HepG2 (cell line): ENCODE measurements at regions not wholly inside any gene's neighbourhood (a gene's known extent, or its start where the extent isn't known, plus 50 kb on each side); places are given as distances from the start of the nearest gene placed in this dataset.

Experiments used
- CCAR2 ChIP-seq: fragments of 200-400 bp; formaldehyde crosslinking; optimal IDR thresholded peaks from 2 replicates; pipeline ENCODE3; 2018; ENCODE audit warnings: low read depth, mild to moderate bottlenecking, low read length, moderate library complexity
- FOXP1 ChIP-seq, 2 experiments: fragments of 450-650 bp in 1 of 2; IDR thresholded peaks; 2 replicates each; pipeline ENCODE4 v1.6.1; 2017 to 2018; ENCODE audit warnings: antibody characterized with exemption in 1 of 2
- GMEB1 ChIP-seq: sonication (generic); formaldehyde crosslinking; IDR thresholded peaks from 2 replicates; pipeline ENCODE4 v1.5.1; 2020; ENCODE audit warnings: missing genetic modification reagents, mild to moderate bottlenecking, borderline replicate concordance
- HNF4A ChIP-seq: sonication (generic); formaldehyde crosslinking; IDR thresholded peaks from 2 replicates; pipeline ENCODE4 v1.4.0; 2020; ENCODE audit warnings: missing genetic modification reagents
- HOXD1 ChIP-seq: sonication (generic); formaldehyde crosslinking; IDR thresholded peaks from 2 replicates; pipeline ENCODE4 v1.5.0; 2020; ENCODE audit warnings: missing genetic modification reagents
- IKZF4 ChIP-seq: sonication (generic); formaldehyde crosslinking; IDR thresholded peaks from 2 replicates; pipeline ENCODE4 v1.5.1; 2020; ENCODE audit warnings: borderline replicate concordance, mild to moderate bottlenecking, low read depth, missing genetic modification reagents; ENCODE audit errors: not compliant biosample characterization
- MTA3 ChIP-seq: sonication (generic); formaldehyde crosslinking; IDR thresholded peaks from 2 replicates; pipeline ENCODE4 v1.4.0; 2020; ENCODE audit warnings: missing genetic modification reagents
- NFYC ChIP-seq: IDR thresholded peaks from 2 replicates; pipeline ENCODE4 v1.6.1; 2016; ENCODE audit warnings: missing genetic modification reagents, missing compliant biosample characterization
- PAXIP1 ChIP-seq: sonication (generic); formaldehyde crosslinking; conservative IDR thresholded peaks from 2 replicates; pipeline ENCODE4 v1.4.0; 2020; ENCODE audit warnings: mild to moderate bottlenecking, missing genetic modification reagents, moderate library complexity
- RFXANK ChIP-seq: IDR thresholded peaks from 2 replicates; pipeline ENCODE4 v1.6.1; 2016
- TGIF2 ChIP-seq: IDR thresholded peaks from 2 replicates; pipeline ENCODE4 v1.6.1; 2016; ENCODE audit warnings: control low read depth, missing compliant biosample characterization
- ZFP37 ChIP-seq: sonication (generic); formaldehyde crosslinking; IDR thresholded peaks from 2 replicates; pipeline ENCODE4 v1.4.0; 2020; ENCODE audit warnings: missing genetic modification reagents, borderline replicate concordance
- ZNF205 ChIP-seq: IDR thresholded peaks from 2 replicates; pipeline ENCODE4 v1.6.1; 2018; ENCODE audit warnings: missing biosample characterization, missing genetic modification reagents
- ZNF589 ChIP-seq: sonication (generic); formaldehyde crosslinking; conservative IDR thresholded peaks from 2 replicates; pipeline ENCODE4 v1.8.0; 2022; ENCODE audit warnings: mild to moderate bottlenecking, moderate library complexity, missing genetic modification reagents
- ZNF784 ChIP-seq: sonication (generic); formaldehyde crosslinking; IDR thresholded peaks from 2 replicates; pipeline ENCODE4 v1.5.1; 2020; ENCODE audit warnings: missing genetic modification reagents, mild to moderate bottlenecking, borderline replicate concordance
- ZNF83 ChIP-seq: sonication (generic); formaldehyde crosslinking; IDR thresholded peaks from 2 replicates; pipeline ENCODE4 v1.4.0; 2020; ENCODE audit warnings: missing genetic modification reagents, mild to moderate bottlenecking, borderline replicate concordance

DNA sequence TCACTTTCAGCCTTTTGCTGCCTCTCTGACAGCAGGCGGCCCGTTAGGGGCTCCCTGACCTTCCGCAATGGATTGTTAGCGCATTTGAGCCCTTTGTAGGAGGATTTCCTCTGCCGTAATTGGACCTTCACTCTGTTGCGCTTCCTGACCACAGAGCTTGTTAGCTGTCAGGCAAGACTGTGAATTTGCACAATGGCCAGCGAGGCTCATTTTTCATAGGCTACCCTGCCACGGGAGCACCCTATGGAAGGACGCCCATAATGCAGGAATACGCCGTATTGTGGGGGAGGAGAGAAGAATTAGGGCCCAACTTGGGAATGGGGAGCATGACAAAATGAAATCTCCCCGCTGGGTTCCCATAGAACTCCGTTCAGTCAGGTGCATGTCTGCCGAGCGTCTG lies 205.2 kb upstream of the NLRP1 start (continued):
- TF ChIP-seq PAXIP1, result no peak
- TF ChIP-seq HOXD1 (CRISPR knock-in tag), result no peak
- TF ChIP-seq ZNF83, result no peak
- no peak for TF ChIP-seq GMEB1
- no peak for TF ChIP-seq MTA3 (CRISPR knock-in tag)
- TF ChIP-seq RFXANK (CRISPR knock-in tag), result no peak
- TF ChIP-seq ZNF784 (CRISPR knock-in tag), result no peak
- no peak for TF ChIP-seq IKZF4
- TF ChIP-seq ZNF589 (CRISPR knock-in tag), result no peak
- no peak for TF ChIP-seq TGIF2 (CRISPR knock-in tag)
- TF ChIP-seq CCAR2, result no peak
- no peak for TF ChIP-seq HNF4A (CRISPR knock-in tag)
- TF ChIP-seq ZNF205 (CRISPR knock-in tag), result no peak
- TF ChIP-seq ZFP37, result no peak
- no peak for TF ChIP-seq NFYC (CRISPR knock-in tag)
- no peak for TF ChIP-seq FOXP1 (IDR thresholded peaks at IDR 0.05)
- no peak for TF ChIP-seq FOXP1 (CRISPR knock-in tag; IDR thresholded peaks at IDR 0.05)
